ENCODE measurements at regions not wholly inside any gene's neighbourhood (a gene's known extent, or its start where the extent isn't known, plus 50 kb on each side); places are given as distances from the start of the nearest gene placed in this dataset.

GRCh38 chr13:31556376-31556775 is 182.9 kb upstream of the RXFP2 start:
- TF ChIP-seq SMC3 (IDR thresholded peaks at IDR 0.05): no peak
- TF ChIP-seq CTCF (IDR thresholded peaks at IDR 0.05): no peak
- no peak for TF ChIP-seq MAX (IDR thresholded peaks at IDR 0.05)
- no peak for TF ChIP-seq POLR2A (IDR thresholded peaks at IDR 0.05; ENCODE audit: low read length)
- no peak for TF ChIP-seq CHD2 (IDR thresholded peaks at IDR 0.05; ENCODE audit: low read length, partially characterized antibody)
- TF ChIP-seq REST (IDR thresholded peaks at IDR 0.05): no peak
- no peak for TF ChIP-seq HES2 (IDR thresholded peaks at IDR 0.05)
- no peak for TF ChIP-seq MAFK (IDR thresholded peaks at IDR 0.05; ENCODE audit: partially characterized antibody)
- no peak for TF ChIP-seq PBX3 (IDR thresholded peaks at IDR 0.05)
- TF ChIP-seq EP300 (IDR thresholded peaks at IDR 0.05): no peak
- TF ChIP-seq KDM1A (IDR thresholded peaks at IDR 0.05; ENCODE audit: low read depth): no peak
- TF ChIP-seq MAZ (IDR thresholded peaks at IDR 0.05; ENCODE audit: borderline replicate concordance, low read depth, low read length): no peak
- no peak for TF ChIP-seq HOXA7 (CRISPR knock-in tag; IDR thresholded peaks at IDR 0.05)

Data from A549 (cell line).